Embryonic facial prominence (tissue), 1 donor: ENCODE measurements at regions not wholly inside any gene's neighbourhood (a gene's known extent, or its start where the extent isn't known, plus 50 kb on each side); places are given as distances from the start of the nearest gene placed in this dataset.
"Not testable (repeated sequence)": the region's sequence is repeated elsewhere in the genome, so short reads cannot be mapped to it uniquely, and the experiment has no call there.

Source experiments
- DNase-seq: peaks from one replicate; pipeline ENCODE4 v3.0.0-alpha.2; 2016; ENCODE audit errors: extremely low spot score

DNA sequence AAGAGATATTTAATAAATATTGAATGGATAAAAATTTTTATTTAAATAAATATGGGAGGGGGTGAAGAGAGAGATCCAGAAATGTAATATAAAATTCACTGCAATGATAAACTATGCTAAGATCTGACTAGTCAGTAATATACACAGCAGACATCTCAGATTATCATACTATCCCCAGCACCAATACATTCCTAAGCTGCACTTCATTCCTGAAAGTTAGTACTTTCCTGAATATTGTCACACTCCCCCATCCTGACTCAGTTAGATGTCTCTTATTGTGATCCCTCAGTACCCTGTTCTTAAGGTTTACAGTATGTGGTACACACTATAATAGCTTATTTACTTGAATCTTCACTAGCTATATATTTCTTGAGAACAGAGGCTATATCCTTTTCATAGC, 88.3 kb upstream of the KCNQ5 start:
- no peak for DNase-seq

- DNase-seq = no peak
These were observed 87.6 kb upstream of the KCNQ5 start for GRCh38 chr6:72534236-72534635.

GRCh38 chr6:72535124-72535523, 86.7 kb upstream of the KCNQ5 start:
- no peak for DNase-seq

DNA sequence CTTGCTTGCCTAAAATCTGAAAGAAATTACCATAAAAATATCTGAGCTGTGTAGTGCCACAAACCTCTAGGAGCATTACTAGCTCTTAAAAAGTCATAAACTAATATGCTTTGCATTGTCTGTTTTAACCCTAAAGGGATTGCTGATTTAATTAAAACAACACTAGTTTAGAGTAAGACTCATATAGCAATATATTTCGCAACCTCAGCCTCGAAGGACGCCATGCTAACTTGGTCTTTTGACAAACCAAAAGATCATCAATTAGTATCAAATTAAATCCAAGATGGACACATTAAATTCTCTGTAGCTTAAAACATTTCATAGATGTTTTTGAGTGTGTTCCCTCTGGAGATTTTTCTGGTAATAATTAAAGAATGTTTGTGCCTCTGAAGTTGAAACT, 74.8 kb upstream of the KCNQ5 start:
- no peak for DNase-seq

DNA sequence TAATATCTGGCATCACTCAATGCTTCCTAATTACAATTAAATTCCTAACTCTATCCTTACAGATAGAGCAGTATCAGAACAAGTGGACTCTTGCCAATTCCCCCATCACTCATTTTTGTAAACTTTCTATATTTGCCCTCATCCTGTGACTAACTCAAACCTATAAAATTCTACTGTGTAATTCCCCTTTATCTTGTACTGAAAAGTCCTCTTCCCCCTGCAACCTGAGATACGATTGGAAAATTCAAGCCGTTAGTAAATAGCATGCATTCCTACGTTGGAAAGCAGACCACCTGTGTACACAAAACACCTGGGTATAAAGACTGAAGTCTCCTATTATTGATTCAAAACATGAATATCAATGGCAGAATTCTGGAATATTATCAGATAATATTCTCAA, 70.4 kb upstream of the KCNQ5 start:
- no peak for DNase-seq

DNA sequence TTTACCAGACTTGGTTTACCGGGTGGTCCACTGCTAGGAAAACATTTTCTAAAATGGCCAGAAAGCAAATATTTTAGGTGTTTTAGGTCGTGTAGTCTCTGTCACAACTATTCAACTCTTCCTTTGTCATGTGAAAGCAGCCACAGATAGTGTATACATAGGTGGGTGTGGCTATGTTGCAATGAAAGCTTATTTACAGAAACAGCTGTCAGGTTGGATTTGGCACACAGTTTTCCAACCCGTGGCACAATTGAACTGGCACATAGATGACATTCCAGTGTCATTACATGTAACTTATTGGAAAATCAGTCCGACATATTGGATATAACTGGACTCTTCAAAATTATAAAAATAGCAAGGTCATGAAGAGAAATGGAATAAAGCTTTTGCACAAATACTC, 68.9 kb upstream of the KCNQ5 start:
- no peak for DNase-seq

GRCh38 chr6:72553531-72554511, 68.0 kb upstream of the KCNQ5 start:
- no peak for DNase-seq

GRCh38 chr6:72554761-72555221, 67.1 kb upstream of the KCNQ5 start:
- DNase-seq = no peak

- DNase-seq = no peak
These were observed 62.8 kb upstream of the KCNQ5 start for GRCh38 chr6:72559067-72559466.

GRCh38 chr6:72559555-72559954, 62.3 kb upstream of the KCNQ5 start:
- DNase-seq = no peak

DNA sequence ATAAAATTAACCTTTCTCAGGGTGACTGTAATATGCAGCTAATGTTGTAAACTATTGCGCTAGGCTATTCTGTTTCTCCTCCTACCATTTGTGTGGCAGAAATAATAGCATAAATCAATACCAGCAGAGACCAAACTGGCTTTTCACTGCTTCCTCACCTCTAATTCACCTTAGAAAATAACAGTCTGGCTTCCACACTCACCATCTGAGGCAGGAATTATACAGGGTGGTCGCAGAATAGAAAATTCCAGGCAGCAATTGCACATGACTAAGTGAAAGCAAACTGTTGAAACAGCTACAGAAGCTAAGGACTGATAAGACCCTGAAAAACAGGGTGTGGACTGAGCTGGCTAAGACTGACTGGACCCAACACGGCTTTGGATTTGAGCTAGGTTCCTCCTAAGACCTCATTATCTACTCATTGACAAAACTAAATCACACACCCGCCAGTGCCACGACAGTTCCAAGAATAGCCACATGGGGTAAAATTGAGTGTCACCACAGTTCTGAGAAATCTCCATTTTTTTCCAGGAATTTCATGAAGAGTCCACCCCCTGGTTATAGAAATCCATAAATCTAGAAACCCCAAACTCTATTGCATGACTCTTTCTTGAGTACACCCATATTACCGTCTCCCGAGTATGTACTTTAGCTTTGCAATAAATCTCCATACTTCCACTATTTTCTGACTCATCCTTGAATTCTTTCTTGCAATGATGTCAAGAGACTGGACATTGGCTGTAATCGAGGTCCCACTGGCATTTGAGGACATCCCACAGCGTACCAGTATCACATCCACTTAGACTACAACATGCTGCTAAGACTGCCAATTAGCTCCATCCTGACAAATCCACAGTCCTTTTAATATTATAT, 60.9 kb upstream of the KCNQ5 start:
- no peak for DNase-seq

DNA sequence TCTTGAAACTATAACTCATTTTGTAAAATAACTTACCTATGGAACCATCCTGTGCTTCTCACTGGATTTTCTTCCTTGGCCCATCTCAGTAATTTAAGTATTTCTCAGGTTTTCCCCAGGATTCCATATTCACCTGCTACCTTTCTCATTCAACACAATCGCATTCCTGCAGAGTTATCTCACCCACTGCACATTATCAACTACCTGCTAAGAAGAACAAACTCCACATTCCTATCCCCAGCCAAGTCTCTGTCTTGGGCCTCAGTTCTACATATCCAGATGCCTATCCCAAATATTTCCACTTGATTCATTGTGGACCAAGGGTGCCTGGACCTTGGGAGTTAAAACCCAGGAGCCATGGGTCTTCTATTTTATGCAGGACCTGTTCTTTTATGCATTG, 60.2 kb upstream of the KCNQ5 start:
- DNase-seq = no peak

- DNase-seq = no peak
These were observed 57.6 kb upstream of the KCNQ5 start for GRCh38 chr6:72564231-72564630.

DNA sequence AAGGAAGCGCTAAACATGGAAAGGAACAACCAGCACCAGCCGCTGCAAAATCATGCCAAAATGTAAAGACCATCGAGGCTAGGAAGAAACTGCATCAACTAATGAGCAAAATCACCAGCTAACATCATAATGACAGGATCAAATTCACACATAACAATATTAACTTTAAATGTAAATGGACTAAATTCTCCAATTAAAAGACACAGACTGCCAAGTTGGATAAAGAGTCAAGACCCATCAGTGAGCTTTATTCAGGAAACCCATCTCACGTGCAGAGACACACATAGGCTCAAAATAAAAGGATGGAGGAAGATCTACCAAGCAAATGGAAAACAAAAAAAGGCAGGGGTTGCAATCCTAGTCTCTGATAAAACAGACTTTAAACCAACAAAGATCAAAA, 49.9 kb upstream of the KCNQ5 start:
- DNase-seq = not testable (repeated sequence)
